ENCODE measurements at regions not wholly inside any gene's neighbourhood (a gene's known extent, or its start where the extent isn't known, plus 50 kb on each side); places are given as distances from the start of the nearest gene placed in this dataset.

- no peaks in the 10 kb centered on the region for H3K36me3 ChIP-seq (ENCODE audit: control insufficient read depth in 2 of 3, insufficient read depth in 3 of 3, low read length in 3 of 3)
- H3K27ac ChIP-seq (ENCODE audit: low read depth in 2 of 2, low read length in 2 of 2) = no peak overlapping the region
- DNase-seq = peak; percentile 70 to 84 (median 82)
- peak overlapping the region; percentile 38 to 52 (median 40) for H3K4me3 ChIP-seq (ENCODE audit: low read length in 3 of 3)
- peaks cover 3% of the 10 kb centered on the region for H3K27me3 ChIP-seq (ENCODE audit: control insufficient read depth, insufficient read depth, low read length)
- peaks cover 0 to 8% (median 0%) of the 10 kb centered on the region in 3 donors for H3K4me1 ChIP-seq (ENCODE audit: control insufficient read depth in 2 of 3, insufficient read depth in 2 of 3, low read depth in 1 of 3, low read length in 3 of 3)
- no peak for TF ChIP-seq CTCF (IDR thresholded peaks at IDR 0.05; ENCODE audit: borderline replicate concordance, extremely low read depth, insufficient read depth)
- no peak for FAIRE-seq
- no peaks in the 10 kb centered on the region for H3K9me3 ChIP-seq (ENCODE audit: control insufficient read depth in 2 of 3, insufficient read depth in 1 of 3, low read length in 3 of 3)
- H3K9ac ChIP-seq (ENCODE audit: low read length in 3 of 3) = no peak overlapping the region
- intact Hi-C loops (cut with DNase I) = no loop called here
Observed at GRCh38 chr1:201648066-201648906, 109.4 kb downstream of the NAV1 start.

- Histone ChIP-seq H3K9ac (ENCODE audit: low read length in 3 of 3) (no peak overlapping the region), H3K4me3 (ENCODE audit: low read length in 3 of 3) (peak overlapping the region in 2 of 3 donors; percentile 50 to 55), H3K9me3 (ENCODE audit: control insufficient read depth in 2 of 3, insufficient read depth in 1 of 3, low read length in 3 of 3) (no peaks in the 10 kb centered on the region), H3K27ac (ENCODE audit: low read depth in 2 of 2, low read length in 2 of 2) (no peak overlapping the region), H3K36me3 (ENCODE audit: control insufficient read depth in 2 of 3, insufficient read depth in 3 of 3, low read length in 3 of 3) (no peaks in the 10 kb centered on the region), H3K4me1 (ENCODE audit: control insufficient read depth in 2 of 3, insufficient read depth in 2 of 3, low read depth in 1 of 3, low read length in 3 of 3) (peaks cover 0 to 11% (median 0%) of the 10 kb centered on the region in 3 donors), H3K27me3 (ENCODE audit: control insufficient read depth, insufficient read depth, low read length) (peaks cover 3% of the 10 kb centered on the region)
- FAIRE-seq (no peak), DNase-seq (peak; percentile 44 to 81 (median 47))
- intact Hi-C loops (cut with DNase I) = no loop called here
- TF ChIP-seq CTCF (IDR thresholded peaks at IDR 0.05; ENCODE audit: borderline replicate concordance, extremely low read depth, insufficient read depth) = no peak
Observed at GRCh38 chr1:201648907-201649721, 110.2 kb downstream of the NAV1 start.

GRCh38 chr1:201649761-201650622, 111.1 kb downstream of the NAV1 start:
- H3K9me3 ChIP-seq (ENCODE audit: control insufficient read depth in 2 of 3, insufficient read depth in 1 of 3, low read length in 3 of 3) = no peaks in the 10 kb centered on the region
- DNase-seq = peak; percentile 86 to 94 (median 93)
- intact Hi-C loops (cut with DNase I) = no loop called here
- H3K27me3 ChIP-seq (ENCODE audit: control insufficient read depth, insufficient read depth, low read length) = peaks cover 3% of the 10 kb centered on the region
- peak overlapping the region in 1 of 3 donors; percentile 15 for H3K9ac ChIP-seq (ENCODE audit: low read length in 3 of 3)
- FAIRE-seq = no peak
- H3K4me3 ChIP-seq (ENCODE audit: low read length in 3 of 3) = peak overlapping the region; percentile 37 to 55 (median 50)
- peaks cover 0 to 11% (median 0%) of the 10 kb centered on the region in 3 donors for H3K4me1 ChIP-seq (ENCODE audit: control insufficient read depth in 2 of 3, insufficient read depth in 2 of 3, low read depth in 1 of 3, low read length in 3 of 3)
- H3K27ac ChIP-seq (ENCODE audit: low read depth in 2 of 2, low read length in 2 of 2) = no peak overlapping the region
- H3K36me3 ChIP-seq (ENCODE audit: control insufficient read depth in 2 of 3, insufficient read depth in 3 of 3, low read length in 3 of 3) = no peaks in the 10 kb centered on the region
- TF ChIP-seq CTCF (IDR thresholded peaks at IDR 0.05; ENCODE audit: borderline replicate concordance, extremely low read depth, insufficient read depth) = no peak
